HUES48 (cell line): ENCODE measurements at regions not wholly inside any gene's neighbourhood (a gene's known extent, or its start where the extent isn't known, plus 50 kb on each side); places are given as distances from the start of the nearest gene placed in this dataset.

Source experiments
- H3K27ac ChIP-seq: one replicate; pipeline ENCODE4 v1.7.0; 2013; ENCODE audit warnings: low read depth, low read length, inconsistent platforms
- H3K27me3 ChIP-seq: 2 replicates; pipeline ENCODE4 v1.6.1; 2013; ENCODE audit warnings: mild to moderate bottlenecking, low read length; ENCODE audit not compliant: control insufficient read depth, insufficient read depth
- H3K36me3 ChIP-seq: 2 replicates; pipeline ENCODE4 v1.6.1; 2013; ENCODE audit warnings: low read length; ENCODE audit not compliant: control insufficient read depth, insufficient read depth
- H3K4me1 ChIP-seq: 2 replicates; pipeline ENCODE4 v1.6.1; 2013; ENCODE audit warnings: mild to moderate bottlenecking, low read length; ENCODE audit not compliant: control insufficient read depth, insufficient read depth
- H3K4me3 ChIP-seq: 2 replicates; pipeline ENCODE4 v1.5.1; 2013; ENCODE audit warnings: mild to moderate bottlenecking, low read depth, low read length
- H3K9ac ChIP-seq: 2 replicates; pipeline ENCODE4 v1.6.1; 2013; ENCODE audit warnings: mild to moderate bottlenecking, low read depth, low read length, moderate library complexity
- H3K9me3 ChIP-seq: 2 replicates; pipeline ENCODE4 v1.6.1; 2013; ENCODE audit warnings: low read length; ENCODE audit not compliant: control insufficient read depth, insufficient read depth

DNA sequence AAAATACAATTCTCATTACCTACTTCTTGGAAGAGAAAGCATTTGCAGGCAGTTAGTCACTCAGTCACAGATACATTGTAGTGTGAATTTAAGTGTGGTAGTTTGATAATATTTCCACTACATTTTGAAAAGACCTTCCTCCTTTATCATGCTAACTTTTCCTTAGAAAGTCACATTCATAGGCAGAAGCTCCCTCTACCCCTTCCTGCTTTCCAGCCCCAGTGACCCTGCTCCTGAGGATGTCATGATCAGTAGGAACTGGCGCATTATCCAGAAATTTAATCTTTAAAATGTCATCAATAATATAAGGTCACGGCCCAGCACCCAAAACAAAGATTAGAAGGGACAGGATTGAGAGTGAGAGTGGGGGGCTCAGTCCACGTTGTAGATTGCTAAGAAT is 707.4 kb upstream of the STXBP6 start:
- Histone ChIP-seq H3K4me1 (peaks cover 26% of the 10 kb centered on the region), H3K36me3 (no peaks in the 10 kb centered on the region), H3K27me3 (no peaks in the 10 kb centered on the region), H3K9me3 (no peaks in the 10 kb centered on the region), H3K27ac (peak overlapping the region; percentile 82), H3K9ac (peak overlapping the region; percentile 55; the same call in 1 of the 2 replicates), H3K4me3 (peak overlapping the region; percentile 0; the same call in 1 of the 2 replicates)

DNA sequence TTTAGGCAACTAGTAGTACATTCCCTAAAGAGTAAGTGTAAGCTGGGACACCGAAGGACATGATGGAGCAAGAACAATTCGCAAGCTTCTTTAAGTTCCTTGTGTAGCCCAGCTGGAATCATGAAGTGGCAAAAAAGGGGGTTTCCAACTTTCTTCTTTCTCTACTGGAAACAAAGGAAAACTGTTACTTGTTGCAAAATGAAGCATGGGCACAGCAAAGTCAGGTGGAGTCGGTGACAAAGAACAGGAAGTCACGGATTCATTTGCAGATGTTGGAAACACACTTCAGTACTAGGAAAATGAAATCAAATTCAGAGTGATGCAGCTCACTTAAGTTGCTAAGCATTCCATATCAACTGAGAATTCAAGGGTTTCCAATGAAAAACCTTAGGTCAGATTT is 706.9 kb upstream of the STXBP6 start:
- H3K4me3 ChIP-seq, result peak overlapping the region; percentile 0; the same call in 1 of the 2 replicates
- peaks cover 26% of the 10 kb centered on the region for H3K4me1 ChIP-seq
- no peaks in the 10 kb centered on the region for H3K27me3 ChIP-seq
- peak overlapping the region; percentile 82 for H3K27ac ChIP-seq
- peak overlapping the region; percentile 55 for H3K9ac ChIP-seq
- H3K9me3 ChIP-seq, result no peaks in the 10 kb centered on the region
- H3K36me3 ChIP-seq, result no peaks in the 10 kb centered on the region

DNA sequence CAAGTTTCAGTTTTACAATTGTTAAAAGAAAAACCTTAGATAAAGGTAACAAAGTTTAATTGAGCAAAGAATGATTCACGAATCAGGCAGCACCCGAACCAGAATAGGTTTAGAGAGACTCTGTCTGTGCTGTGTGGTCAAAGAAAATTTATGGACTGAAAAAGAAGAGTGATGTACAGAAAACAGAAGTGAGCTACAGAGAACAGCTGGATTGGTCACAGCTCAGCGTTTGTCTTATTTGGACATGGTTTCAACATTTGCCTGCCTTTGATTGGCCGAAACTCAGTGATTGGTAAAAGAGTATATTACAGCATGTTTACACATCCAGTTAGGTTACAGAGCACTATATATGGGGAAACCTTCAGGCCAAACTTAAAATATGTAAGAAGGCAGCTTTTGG is 703.2 kb upstream of the STXBP6 start:
- H3K9ac ChIP-seq, result no peak overlapping the region
- H3K9me3 ChIP-seq, result no peaks in the 10 kb centered on the region
- H3K4me1 ChIP-seq, result peaks cover 26% of the 10 kb centered on the region
- H3K36me3 ChIP-seq, result no peaks in the 10 kb centered on the region
- no peaks in the 10 kb centered on the region for H3K27me3 ChIP-seq
- no peak overlapping the region for H3K4me3 ChIP-seq
- H3K27ac ChIP-seq, result no peak overlapping the region

DNA sequence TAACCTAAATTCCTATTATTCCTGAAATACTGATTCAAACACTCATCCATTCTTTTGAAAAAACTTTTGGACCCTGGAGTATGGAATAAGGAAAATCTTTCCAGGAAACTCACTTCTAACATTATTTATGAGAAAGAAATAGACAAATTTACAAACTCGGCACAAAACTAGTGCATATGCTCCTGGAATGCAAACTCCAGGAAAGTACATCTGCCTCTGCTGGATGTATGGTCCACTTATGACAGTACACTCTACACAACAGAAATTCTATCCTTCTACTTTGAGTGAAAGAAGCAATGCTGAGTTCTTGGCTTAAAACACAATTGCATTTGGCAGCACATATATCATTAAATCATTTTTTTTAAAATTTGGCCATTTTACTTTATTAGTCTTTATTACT is 700.5 kb upstream of the STXBP6 start:
- Histone ChIP-seq H3K4me3 (no peak overlapping the region), H3K9ac (no peak overlapping the region), H3K4me1 (0 out of 2 replicates have a peak, but pooled peaks cover 2% of the 10 kb centered on the region), H3K27me3 (no peaks in the 10 kb centered on the region), H3K9me3 (no peaks in the 10 kb centered on the region), H3K27ac (no peak overlapping the region), H3K36me3 (no peaks in the 10 kb centered on the region)
